NCI-H82 (cell line): ENCODE measurements at regions not wholly inside any gene's neighbourhood (a gene's known extent, or its start where the extent isn't known, plus 50 kb on each side); places are given as distances from the start of the nearest gene placed in this dataset.
A peak's percentile ranks its signal among the peaks of the same experiment; 100 is the strongest.
"Not testable (repeated sequence)": the region's sequence is repeated elsewhere in the genome, so short reads cannot be mapped to it uniquely, and the experiment has no call there.

Source experiments
- DNase-seq: peaks from one replicate; lab custom pipeline; 2025; lab: John Stamatoyannopoulos, UW

- DNase-seq, result peak; percentile 96
These were observed 369.4 kb downstream of the OLFM4 start for GRCh38 chr13:53398051-53398450.

- peak; percentile 17 for DNase-seq
These were observed 377.0 kb downstream of the OLFM4 start for GRCh38 chr13:53405616-53406015.

- no peak for DNase-seq
These were observed 379.7 kb downstream of the OLFM4 start for GRCh38 chr13:53408306-53408705.

DNA sequence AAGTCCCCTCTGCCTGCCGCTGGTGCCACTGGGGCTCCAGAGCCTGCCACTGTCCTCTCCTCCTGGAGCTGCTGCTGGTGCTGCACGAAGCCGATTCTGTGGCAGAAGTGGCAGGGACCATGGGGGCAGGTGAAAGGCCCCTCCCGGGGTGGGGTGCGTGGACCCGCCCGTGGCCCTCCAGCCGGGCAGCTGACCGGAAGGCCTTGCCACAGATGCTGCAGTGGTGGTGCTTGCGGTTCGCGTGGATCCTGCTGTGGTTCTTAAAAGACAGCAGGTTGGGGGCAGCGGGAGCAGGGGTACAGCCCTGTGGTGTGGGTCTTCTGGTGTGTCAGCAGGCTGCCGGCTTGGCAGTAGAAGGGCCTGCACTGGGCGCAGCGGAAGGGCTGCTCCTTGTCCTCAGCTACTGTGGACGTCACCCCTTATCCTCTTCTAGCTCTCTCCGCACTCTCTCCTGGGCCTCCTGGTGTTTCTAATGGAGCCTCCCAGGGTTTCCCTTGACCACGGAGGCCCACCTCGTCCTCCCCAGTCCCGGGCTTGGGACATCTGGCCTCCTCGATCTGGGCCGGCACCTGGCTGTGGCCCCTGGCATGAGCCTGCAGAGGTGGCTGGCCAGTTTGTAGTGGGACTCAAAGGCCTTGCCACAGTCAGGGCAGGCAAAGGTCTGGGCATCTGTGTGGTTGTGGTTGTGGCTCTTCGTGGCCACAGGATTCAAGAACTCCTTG, 380.4 kb downstream of the OLFM4 start:
- no peak for DNase-seq

GRCh38 chr13:53411463-53411862, 382.9 kb downstream of the OLFM4 start:
- peak; percentile 58 for DNase-seq

DNA sequence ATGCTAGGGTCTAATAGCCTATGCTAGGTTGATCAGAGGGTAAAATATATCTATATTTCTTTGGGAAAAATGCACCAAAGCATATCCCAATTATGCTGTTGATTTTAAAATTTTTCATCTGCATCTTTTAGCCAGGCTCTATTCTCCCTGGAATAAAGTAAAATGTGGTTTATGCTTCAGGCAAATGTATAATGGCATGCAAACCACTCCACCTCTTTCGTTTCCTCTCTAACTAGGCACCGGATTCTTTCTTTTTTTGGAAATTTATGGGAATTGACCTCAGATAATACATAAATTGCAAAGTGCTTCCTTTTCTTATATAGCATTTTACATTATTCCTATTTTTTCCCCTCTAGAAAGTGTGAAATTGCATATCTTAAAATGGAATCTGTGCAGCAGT, 386.5 kb downstream of the OLFM4 start:
- no peak for DNase-seq

DNA sequence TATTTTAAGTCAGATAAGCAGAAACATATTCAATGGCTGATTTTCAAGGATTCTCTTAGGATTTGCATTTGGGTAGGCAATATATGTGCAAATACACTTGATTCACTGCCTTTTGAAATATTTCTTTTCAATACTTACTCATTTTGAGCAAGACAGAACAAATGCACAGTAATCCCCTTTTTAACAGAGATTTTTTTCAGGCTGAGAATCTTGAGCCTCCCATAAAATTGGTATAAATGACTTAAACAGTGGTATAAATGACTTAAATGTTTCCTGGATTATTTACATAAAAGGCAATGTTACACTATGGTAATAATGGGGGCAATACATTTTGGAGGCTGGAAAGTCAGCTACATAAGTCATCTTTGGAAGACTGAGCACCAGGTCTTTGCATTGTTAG, 389.0 kb downstream of the OLFM4 start:
- no peak for DNase-seq

- DNase-seq, result no peak
These were observed 393.8 kb downstream of the OLFM4 start for GRCh38 chr13:53422415-53422814.

DNA sequence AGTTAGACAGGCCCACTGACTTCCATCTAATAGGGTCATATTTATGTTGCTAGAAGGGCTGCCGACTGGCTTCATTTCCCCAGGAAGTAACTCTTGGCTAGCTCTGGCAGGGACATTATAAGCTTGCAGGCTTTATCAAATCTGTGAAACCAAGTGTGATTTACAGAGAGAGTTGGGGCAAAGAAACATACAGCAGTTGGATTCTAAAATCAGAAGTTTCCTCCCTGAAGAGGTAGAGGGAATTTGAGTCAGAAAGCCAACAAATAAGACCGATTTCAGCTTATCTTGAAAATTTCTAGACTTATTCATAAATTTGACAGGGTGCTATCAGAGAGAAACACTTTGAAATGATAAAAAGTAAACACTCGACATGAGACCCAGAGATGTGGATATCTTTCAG, 407.8 kb downstream of the OLFM4 start:
- DNase-seq, result no peak

- no peak for DNase-seq
These were observed 411.0 kb downstream of the OLFM4 start for GRCh38 chr13:53439439-53440225.

DNA sequence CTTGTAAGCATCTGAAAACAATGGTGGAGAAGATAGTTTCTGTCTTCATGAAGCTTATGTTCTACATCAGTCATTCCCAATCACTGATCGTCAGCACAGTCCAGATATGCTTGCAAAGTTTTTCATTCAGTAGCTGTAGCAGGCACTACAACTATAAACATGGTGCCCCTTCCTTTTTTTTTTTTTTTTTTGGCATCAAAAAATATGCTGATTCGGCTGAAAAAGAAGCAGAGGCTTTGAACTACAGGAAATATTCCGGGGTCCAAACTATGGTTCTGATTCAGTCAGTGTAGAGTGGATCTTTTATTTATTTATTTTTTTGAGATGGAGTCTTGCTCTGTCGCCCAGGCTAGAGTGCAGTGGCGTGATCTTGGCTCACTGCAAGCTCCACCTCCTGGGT, 414.4 kb downstream of the OLFM4 start:
- no peak for DNase-seq

DNA sequence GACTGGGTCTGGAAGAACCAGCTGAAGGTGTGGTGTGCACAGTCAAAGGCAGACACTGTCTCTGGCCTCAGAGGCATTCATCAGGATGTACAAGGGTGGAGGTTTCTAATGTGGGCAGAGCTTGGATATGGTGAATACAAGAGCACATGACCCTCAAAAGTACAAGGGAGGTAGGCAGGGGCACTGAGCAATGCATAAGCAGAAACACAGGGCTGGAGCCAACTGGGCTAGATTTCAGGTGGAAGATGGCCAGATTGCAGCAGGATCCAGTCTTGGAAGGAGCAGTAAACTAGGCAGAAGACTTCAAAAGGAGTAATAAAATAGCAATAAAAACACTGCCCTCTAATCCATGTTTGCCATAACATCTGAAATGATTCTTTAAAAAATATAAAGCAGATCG, 417.1 kb downstream of the OLFM4 start:
- DNase-seq, result no peak

DNA sequence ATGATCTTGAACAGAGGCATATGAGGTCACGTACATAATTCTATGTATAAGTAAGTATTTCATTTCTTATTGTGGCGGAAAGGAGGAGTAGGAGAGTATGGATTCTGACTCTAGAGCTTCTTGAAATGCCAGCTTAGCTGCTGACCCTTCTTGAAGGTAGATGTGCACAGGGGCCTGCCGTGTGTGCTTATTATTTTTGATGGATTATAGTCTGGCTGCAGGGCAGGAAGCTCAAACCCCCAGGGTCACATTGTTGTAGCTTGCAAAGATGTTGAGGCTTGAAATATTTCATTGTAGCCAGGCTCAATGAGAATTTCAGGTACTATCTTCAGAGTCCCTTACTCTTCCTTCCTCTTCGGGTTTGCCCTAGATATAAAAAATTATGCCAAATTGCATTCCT, 418.8 kb downstream of the OLFM4 start:
- no peak for DNase-seq

- DNase-seq, result no peak
These were observed 419.2 kb downstream of the OLFM4 start for GRCh38 chr13:53447863-53448262.

DNA sequence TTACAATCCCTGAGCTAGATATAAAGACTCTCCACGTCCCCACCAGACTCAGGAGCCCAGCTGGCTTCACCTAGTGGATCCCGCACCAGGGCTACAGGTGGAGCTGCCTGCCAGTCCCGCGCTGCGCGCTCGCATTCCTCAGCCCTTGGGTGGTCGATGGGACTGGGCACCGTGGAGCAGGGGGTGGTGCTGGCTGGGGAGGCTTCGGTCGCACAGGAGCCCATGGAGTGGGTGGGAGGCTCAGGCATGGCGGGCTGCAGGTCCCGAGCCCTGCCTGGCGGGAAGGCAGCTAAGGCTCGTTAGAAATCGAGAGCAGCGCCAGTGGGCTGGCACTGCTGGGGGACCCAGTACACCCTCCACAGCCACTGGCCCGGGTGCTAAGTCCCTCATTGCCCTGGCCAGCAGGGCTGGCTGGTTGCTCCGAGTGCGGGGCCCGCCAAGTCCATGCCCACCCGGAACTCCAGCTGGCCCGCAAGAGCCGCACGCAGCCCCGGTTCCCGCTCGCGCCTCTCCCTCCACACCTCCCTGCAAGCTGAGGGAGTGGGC, 423.7 kb downstream of the OLFM4 start:
- not testable (repeated sequence) for DNase-seq

DNA sequence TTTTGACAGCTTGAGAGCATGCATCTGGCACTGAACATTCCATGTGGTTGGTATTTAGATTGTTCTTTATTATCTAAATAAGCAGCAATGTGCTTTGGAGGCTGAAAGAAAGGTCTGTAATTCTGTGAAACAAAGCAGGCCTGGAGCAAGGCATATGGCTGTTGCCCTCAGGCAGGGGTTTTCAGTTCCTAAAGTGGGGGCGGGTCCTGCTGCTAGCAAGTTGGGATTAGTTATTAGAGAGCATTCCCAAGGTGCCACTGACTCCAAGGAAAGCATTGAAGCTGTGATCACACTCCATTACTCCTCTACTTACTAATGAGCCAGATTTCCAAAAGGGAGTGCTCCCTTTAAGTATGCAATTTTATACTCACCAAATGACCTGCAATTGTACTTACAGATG, 432.2 kb downstream of the OLFM4 start:
- no peak for DNase-seq

DNA sequence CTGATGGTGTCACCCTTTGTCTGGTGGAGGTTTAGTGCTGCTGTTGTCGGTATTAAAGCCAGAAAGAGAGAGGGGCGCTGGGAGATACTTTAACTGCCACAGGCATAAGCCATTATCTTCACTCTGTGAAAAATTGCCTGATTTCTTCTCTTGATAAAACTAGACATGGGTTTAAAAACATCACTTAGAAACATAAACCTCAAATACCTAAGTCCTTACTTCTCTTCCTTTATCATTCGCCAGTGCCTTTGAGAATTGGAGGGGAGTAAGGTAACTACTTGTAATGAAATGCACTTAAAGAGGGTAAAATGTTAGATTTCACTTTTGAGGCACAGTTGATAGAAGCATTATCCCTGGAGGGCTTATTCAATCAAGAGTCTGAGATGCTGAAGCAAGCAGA, 434.5 kb downstream of the OLFM4 start:
- no peak for DNase-seq

DNA sequence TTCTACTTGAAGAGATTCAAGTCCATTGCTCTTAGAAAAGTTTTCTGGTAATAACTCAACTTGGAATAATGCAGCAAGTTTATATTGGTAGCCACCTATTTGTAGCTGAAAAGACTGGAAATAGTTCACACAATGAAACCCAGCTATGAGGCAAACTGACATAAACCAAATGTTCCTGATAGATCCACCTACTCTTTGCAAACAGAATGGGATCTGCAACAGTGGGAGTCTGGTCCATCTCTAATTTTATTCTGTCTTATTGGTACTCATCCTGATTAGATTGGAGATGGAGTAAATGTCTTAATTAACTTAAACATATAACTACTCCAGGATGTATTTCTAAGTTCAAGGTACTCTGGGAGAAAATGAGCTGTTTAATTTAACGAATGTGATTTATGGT, 438.0 kb downstream of the OLFM4 start:
- no peak for DNase-seq

GRCh38 chr13:53473397-53473796, 444.8 kb downstream of the OLFM4 start:
- DNase-seq, result no peak

GRCh38 chr13:53474878-53475277, 446.3 kb downstream of the OLFM4 start:
- DNase-seq, result no peak

DNA sequence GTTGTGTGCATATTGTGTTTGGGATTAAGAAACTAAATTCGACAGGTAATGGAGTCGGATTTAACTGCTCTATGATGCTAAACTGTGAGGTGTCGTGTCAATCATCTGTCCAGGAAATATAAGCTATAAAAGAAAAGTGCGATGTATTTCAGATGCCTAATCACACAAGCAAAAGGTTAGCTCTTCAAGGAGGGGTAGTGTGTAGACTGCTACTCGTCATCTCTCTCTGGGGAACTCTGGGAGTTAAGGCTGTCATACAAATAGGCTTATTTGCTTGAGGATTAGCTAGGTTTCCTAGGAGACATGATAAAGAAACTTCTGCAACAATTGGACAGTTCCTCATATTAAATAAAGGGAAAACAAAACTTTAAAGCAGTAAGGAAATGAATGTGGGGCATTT, 462.1 kb downstream of the OLFM4 start:
- DNase-seq, result peak; percentile 96

DNA sequence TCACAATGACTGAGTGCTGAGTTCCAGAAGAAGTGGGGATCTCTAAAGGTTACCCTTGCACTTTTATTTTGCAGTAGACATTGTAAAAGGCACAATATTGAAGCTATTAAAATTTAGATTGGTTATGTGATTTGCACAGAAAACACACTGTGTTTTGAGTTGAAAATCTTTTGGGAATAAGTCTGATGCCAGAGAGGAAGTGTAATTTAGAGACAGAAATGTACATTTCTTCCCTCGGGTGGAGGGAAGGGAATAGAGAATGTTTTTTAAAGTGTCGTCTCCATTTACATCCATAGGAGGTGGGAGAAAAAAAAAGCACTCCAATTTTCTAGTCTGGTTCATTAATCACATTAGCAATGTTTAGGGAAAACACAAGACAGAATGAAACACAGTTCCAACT, 465.8 kb downstream of the OLFM4 start:
- DNase-seq, result no peak

DNA sequence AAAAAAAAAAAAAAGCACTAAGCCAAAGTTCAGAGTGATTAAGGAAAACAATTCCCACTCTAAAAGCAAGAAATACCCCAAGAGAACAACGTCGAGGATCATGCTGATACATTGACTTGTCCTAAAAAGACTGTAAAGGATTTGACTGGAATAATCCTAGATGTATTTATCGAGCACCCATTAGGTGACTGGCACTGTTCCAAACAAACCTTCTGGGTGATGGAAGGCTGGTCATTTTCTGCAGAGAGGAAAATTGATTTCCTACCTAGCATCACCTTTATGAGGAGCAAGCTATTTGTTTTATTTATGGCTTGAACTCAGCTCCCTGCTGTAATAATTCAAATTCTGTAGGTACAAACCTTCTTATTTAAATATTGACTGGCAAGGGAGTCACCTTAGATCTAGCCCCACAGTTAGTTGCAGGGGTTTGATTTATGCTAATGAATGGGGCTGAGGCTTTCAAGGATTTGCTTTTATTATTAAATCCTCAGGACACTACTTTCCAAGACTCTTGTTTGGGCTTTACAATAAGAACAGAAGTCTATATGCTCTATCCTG, 471.0 kb downstream of the OLFM4 start:
- DNase-seq, result peak; percentile 94
